ENCODE measurements at regions not wholly inside any gene's neighbourhood (a gene's known extent, or its start where the extent isn't known, plus 50 kb on each side); places are given as distances from the start of the nearest gene placed in this dataset.

- TF ChIP-seq ZNF777 (tag by site-specific recombination; IDR thresholded peaks at IDR 0.05; ENCODE audit: borderline replicate concordance) (no peak), ZNF266 (tag by site-specific recombination; IDR thresholded peaks at IDR 0.05; ENCODE audit: low read depth) (no peak)
These were observed 721.0 kb upstream of the NDST4 start (continued) for GRCh38 chr4:115834441-115834840.

GRCh38 chr4:115824630-115825029 is 711.2 kb upstream of the NDST4 start:
- H3K4me3 ChIP-seq (ENCODE audit: low read depth, low read length), result no peak overlapping the region
- ChIA-PET POLR2A (no interaction called here), CTCF (no interaction called here)
- no peaks in the 10 kb centered on the region for H3K4me1 ChIP-seq (ENCODE audit: control insufficient read depth, insufficient read depth, low read length)
- TF ChIP-seq INSM2 (tag by site-specific recombination; IDR thresholded peaks at IDR 0.05) (no peak), ZNF350 (tag by site-specific recombination; IDR thresholded peaks at IDR 0.05) (no peak), ZNF501 (tag by site-specific recombination; IDR thresholded peaks at IDR 0.05) (no peak), ZNF791 (tag by site-specific recombination; IDR thresholded peaks at IDR 0.05) (no peak), ZNF704 (tag by site-specific recombination; IDR thresholded peaks at IDR 0.05) (no peak), ZNF433 (tag by site-specific recombination; IDR thresholded peaks at IDR 0.05; ENCODE audit: low read depth) (no peak), ZNF580 (tag by site-specific recombination; IDR thresholded peaks at IDR 0.05) (no peak), ZNF366 (tag by site-specific recombination; conservative IDR thresholded peaks at IDR 0.05) (no peak), ZNF248 (tag by site-specific recombination; IDR thresholded peaks at IDR 0.05) (no peak), ZNF157 (tag by site-specific recombination; IDR thresholded peaks at IDR 0.05) (no peak), ZFHX2 (tag by site-specific recombination; conservative IDR thresholded peaks at IDR 0.05) (no peak), ZBTB44 (tag by site-specific recombination; IDR thresholded peaks at IDR 0.05) (no peak), BCL11B (tag by site-specific recombination; IDR thresholded peaks at IDR 0.05; ENCODE audit: low read depth) (no peak), ZNF121 (tag by site-specific recombination; IDR thresholded peaks at IDR 0.05) (no peak), ZNF776 (tag by site-specific recombination; IDR thresholded peaks at IDR 0.05; ENCODE audit: borderline replicate concordance) (no peak), ZNF341 (tag by site-specific recombination; IDR thresholded peaks at IDR 0.05; ENCODE audit: low read depth) (no peak)
- H3K27ac ChIP-seq (ENCODE audit: extremely low read depth, low read depth, low read length), result no peak overlapping the region
- no peaks in the 10 kb centered on the region for H3K36me3 ChIP-seq (ENCODE audit: control insufficient read depth in 2 of 2, insufficient read depth in 1 of 2, low read length in 2 of 2)
- no peaks in the 10 kb centered on the region for H3K9me3 ChIP-seq (ENCODE audit: control insufficient read depth, insufficient read depth, low read depth, low read length)

GRCh38 chr4:115803825-115804224 is 690.4 kb upstream of the NDST4 start:
- H3K27ac ChIP-seq (ENCODE audit: extremely low read depth, low read depth, low read length), result no peak overlapping the region
- ChIA-PET CTCF (interaction anchor here (0.7 kb wide), 1 partner anchor 997 kb away, joined by 3 read pairs; no protein-coding TSS in a partner anchor), POLR2A (no interaction called here)
- H3K4me3 ChIP-seq (ENCODE audit: low read depth, low read length), result no peak overlapping the region
- H3K9me3 ChIP-seq (ENCODE audit: control insufficient read depth, insufficient read depth, low read depth, low read length), result no peaks in the 10 kb centered on the region
- TF ChIP-seq ZIC2 (tag by site-specific recombination; IDR thresholded peaks at IDR 0.05), result no peak
- no peak for TF ChIP-seq ZNF16 (tag by site-specific recombination; IDR thresholded peaks at IDR 0.05; ENCODE audit: low read depth)
- no peak for TF ChIP-seq ZBTB44 (tag by site-specific recombination; IDR thresholded peaks at IDR 0.05)
- H3K36me3 ChIP-seq (ENCODE audit: control insufficient read depth in 2 of 2, insufficient read depth in 1 of 2, low read length in 2 of 2), result no peaks in the 10 kb centered on the region
- H3K4me1 ChIP-seq (ENCODE audit: control insufficient read depth, insufficient read depth, low read length), result no peaks in the 10 kb centered on the region
